ENCODE measurements at regions not wholly inside any gene's neighbourhood (a gene's known extent, or its start where the extent isn't known, plus 50 kb on each side); places are given as distances from the start of the nearest gene placed in this dataset.

DNA sequence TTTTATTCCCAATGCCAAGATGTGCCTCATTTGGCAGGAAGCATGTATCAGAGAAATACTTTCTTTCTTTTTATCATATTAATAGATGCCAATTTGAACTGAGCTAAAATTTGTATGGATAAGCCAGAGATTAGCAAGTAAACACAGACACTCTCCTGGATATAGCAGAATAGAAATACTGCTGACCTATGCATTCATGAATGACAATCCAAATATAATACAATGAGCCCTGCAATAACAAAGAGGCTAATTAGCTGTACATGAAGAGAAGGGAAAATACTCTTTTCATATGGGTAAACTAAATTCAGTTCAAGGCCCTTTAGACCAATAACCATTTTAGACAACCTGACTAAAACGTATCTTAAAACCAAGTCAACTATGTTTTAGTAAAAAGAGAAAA, 388.1 kb upstream of the NR5A2 start:
- H3K4me3 ChIP-seq (ENCODE audit: low read length), result no peak overlapping the region
- no peak for DNase-seq (ENCODE audit: low read depth)
- TF ChIP-seq, protein P1, sequence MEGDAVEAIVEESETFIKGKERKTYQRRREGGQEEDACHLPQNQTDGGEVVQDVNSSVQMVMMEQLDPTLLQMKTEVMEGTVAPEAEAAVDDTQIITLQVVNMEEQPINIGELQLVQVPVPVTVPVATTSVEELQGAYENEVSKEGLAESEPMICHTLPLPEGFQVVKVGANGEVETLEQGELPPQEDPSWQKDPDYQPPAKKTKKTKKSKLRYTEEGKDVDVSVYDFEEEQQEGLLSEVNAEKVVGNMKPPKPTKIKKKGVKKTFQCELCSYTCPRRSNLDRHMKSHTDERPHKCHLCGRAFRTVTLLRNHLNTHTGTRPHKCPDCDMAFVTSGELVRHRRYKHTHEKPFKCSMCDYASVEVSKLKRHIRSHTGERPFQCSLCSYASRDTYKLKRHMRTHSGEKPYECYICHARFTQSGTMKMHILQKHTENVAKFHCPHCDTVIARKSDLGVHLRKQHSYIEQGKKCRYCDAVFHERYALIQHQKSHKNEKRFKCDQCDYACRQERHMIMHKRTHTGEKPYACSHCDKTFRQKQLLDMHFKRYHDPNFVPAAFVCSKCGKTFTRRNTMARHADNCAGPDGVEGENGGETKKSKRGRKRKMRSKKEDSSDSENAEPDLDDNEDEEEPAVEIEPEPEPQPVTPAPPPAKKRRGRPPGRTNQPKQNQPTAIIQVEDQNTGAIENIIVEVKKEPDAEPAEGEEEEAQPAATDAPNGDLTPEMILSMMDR (conservative IDR thresholded peaks at IDR 0.05; ENCODE audit: low read length), result no peak

DNA sequence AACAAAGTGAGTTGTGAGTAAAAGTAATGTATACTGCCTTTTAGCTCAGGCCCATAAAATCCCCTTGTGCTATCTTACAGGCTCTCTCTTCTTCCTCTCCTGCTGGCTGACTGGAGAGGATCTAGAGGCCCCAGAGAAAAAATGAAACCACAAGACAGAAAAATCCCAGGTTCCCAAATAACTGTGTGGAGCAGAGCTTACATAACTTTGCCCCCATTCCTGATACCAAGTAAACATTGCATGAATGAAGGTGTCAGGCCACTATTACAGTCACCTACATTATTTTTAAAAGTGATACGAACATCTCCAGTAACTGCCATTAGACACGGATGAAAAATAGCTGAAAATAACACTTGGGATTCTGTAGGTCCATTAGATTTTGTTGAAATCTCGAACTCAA, 386.0 kb upstream of the NR5A2 start:
- no peak overlapping the region for H3K4me3 ChIP-seq (ENCODE audit: low read length)
- TF ChIP-seq, protein P1 (conservative IDR thresholded peaks at IDR 0.05; ENCODE audit: low read length), result no peak
- no peak for DNase-seq (ENCODE audit: low read depth)

DNA sequence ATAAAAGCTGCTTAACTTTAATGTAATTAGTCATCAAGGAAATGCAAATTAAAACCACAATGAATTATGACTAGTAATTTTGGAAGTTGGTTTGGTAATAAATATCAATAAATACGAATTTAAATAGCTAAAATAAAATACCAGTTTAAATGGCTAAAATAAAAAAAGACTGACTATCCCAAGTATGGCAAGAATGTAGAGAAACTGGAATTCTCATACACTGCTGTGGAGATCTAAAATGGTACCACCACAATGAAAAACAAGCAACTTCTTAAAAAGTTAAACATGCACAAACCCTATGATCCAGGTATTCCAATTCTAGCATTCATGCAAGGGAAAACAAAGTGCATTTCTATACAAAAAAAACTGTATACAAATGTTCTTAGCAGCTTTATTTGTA, 382.6 kb upstream of the NR5A2 start:
- TF ChIP-seq, protein P1 (conservative IDR thresholded peaks at IDR 0.05; ENCODE audit: low read length), result no peak
- no peak for DNase-seq (ENCODE audit: low read depth)
- H3K4me3 ChIP-seq (ENCODE audit: low read length), result no peak overlapping the region

DNA sequence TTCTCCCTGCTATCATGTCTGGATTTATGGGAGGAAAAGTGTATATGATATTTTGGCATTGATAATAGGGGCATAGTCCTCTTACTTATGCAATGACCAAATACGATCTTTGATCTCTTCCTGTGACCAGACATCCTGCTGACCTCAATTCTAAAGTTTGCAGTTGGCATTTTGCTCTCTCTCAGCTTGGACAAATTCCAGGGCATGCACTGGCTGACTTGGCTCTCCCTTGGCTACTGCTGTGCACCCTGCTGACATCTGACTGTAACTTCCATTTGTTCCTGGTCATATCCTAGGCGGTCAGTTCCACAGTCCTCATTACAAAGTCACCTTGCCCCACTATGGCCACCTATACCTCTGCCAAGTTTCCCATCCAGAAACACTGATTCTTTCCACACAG, 380.7 kb upstream of the NR5A2 start:
- no peak for DNase-seq (ENCODE audit: low read depth)
- TF ChIP-seq, protein P1 (conservative IDR thresholded peaks at IDR 0.05; ENCODE audit: low read length), result no peak

DNA sequence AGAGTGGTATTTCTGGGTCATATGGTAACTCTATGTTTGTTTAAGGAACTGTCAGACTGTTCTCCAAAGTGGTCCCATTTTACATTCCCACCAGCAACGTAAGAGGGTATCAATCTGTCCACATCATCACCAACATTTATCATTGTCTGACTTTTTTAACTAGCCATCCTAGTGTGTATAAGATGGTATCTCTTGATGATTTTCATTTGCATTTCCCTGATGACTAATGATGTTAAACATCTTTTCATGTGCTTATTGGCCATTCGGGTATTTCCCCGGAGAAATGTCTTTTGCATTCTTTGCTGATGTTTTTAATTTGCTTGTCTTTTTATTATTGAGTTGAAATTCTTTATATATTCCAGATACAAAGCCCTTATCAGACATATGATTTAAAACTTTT, 370.1 kb upstream of the NR5A2 start:
- TF ChIP-seq, protein P1 (conservative IDR thresholded peaks at IDR 0.05; ENCODE audit: low read length), result no peak
- no peak for DNase-seq (ENCODE audit: low read depth)
- no peak overlapping the region for H3K4me3 ChIP-seq (ENCODE audit: low read length)

More for the DNA sequence above, 380.7 kb upstream of the NR5A2 start:
- H3K4me3 ChIP-seq (ENCODE audit: low read length), result no peak overlapping the region

DNA sequence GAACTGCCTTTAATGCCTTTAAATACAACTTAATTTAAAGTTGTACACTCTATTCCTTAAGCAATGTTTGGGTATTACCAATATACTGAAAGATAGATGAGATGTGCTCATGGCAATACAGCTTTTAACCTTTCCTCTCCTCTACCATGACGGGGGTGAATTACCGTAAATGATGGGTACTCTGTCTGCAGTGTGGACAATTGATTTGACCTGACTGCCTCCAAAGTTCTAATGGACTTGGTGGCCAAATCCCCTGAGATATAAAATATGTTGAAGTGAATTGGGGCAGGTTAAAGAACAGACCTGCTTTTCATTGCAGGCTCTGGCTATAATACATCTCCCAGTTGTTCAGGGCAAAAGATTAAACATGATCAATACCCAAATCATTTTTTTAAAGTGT, 367.4 kb upstream of the NR5A2 start:
- DNase-seq (ENCODE audit: low read depth), result no peak
- TF ChIP-seq, protein P1 (conservative IDR thresholded peaks at IDR 0.05; ENCODE audit: low read length), result no peak

DNA sequence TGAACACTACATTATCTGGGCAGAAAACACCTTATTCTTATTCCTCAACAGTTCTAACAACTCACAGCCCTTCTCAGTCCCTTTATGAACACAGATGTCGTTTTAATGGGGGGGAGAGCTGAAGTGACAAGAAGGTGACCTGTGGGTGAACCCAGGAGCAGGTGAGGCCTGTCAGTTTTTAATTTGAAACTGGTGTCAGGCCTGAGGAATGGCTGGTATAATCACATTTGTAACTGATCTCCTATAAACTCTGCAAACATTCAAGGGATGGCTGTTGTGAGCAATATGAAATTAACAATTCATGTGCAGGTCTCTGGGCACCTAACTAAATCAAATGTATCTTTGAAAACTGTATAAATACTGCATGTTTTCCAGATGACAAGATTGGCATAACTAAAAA, 362.1 kb upstream of the NR5A2 start:
- no peak for DNase-seq (ENCODE audit: low read depth)
- no peak overlapping the region for H3K4me3 ChIP-seq (ENCODE audit: low read length)
- TF ChIP-seq, protein P1 (conservative IDR thresholded peaks at IDR 0.05; ENCODE audit: low read length), result no peak

More for the DNA sequence above, 367.4 kb upstream of the NR5A2 start:
- no peak overlapping the region for H3K4me3 ChIP-seq (ENCODE audit: low read length)

Data from AG10803 (cell line).